Nephron progenitor cell (in vitro differentiated cells): ENCODE measurements at regions not wholly inside any gene's neighbourhood (a gene's known extent, or its start where the extent isn't known, plus 50 kb on each side); places are given as distances from the start of the nearest gene placed in this dataset.
A peak's percentile ranks its signal among the peaks of the same experiment; 100 is the strongest.

Experiments
- DNase-seq: peaks from one replicate; pipeline ENCODE4 v3.0.0; 2021
- H3K27ac Mint-ChIP-seq: 2 replicates; pipeline ENCODE4 v1.8.0; 2021; ENCODE audit warnings: mild to moderate bottlenecking, moderate library complexity, mixed read lengths
- H3K27me3 Mint-ChIP-seq: 2 replicates; pipeline ENCODE4 v1.8.0; 2021; ENCODE audit warnings: mild to moderate bottlenecking, low read depth, mixed read lengths; ENCODE audit not compliant: poor library complexity
- H3K36me3 Mint-ChIP-seq: 2 replicates; pipeline ENCODE4 v1.8.0; 2021; ENCODE audit warnings: low read depth, mixed read lengths
- H3K4me1 Mint-ChIP-seq: 2 replicates; pipeline ENCODE4 v1.8.0; 2021; ENCODE audit warnings: mixed read lengths
- H3K4me3 Mint-ChIP-seq: 2 replicates; pipeline ENCODE4 v1.8.0; 2021; ENCODE audit warnings: mild to moderate bottlenecking, moderate library complexity, mixed read lengths
- H3K9me3 Mint-ChIP-seq: 2 replicates; pipeline ENCODE4 v1.8.0; 2021; ENCODE audit warnings: mild to moderate bottlenecking, moderate library complexity, mixed read lengths
- TF ChIP-seq, protein P1 (sequence below): fragments of 200-600 bp; sonication (generic); IDR thresholded peaks from 2 replicates; pipeline ENCODE4 v1.5.0; 2021; ENCODE audit warnings: antibody characterized with exemption

DNA sequence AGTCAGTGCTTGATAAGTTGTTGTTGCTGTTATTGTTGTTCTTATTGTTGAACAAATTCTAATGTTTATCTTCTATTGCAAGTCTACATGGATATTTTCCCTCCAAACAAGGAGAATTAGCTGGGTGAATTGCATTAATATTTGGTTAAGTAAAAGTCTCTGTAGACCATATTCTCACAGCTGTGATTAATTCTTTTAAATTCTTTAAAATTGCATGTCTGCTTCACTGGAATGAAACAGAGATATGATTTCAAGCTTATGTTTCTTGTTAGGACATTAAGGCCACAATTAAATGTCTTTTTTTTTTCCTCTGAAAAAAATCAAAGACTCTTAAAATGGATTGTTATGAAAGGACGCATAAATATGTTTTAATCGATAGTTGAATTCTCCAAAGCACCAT is 153.4 kb downstream of the EBLN2 start:
- H3K9me3 Mint-ChIP-seq, result peaks cover 17% of the 10 kb centered on the region
- peaks cover 8% of the 10 kb centered on the region for H3K27me3 Mint-ChIP-seq
- H3K4me3 Mint-ChIP-seq, result no peak overlapping the region
- no peak for DNase-seq
- H3K4me1 Mint-ChIP-seq, result peaks cover 16% of the 10 kb centered on the region
- peaks cover 7% of the 10 kb centered on the region for H3K36me3 Mint-ChIP-seq
- TF ChIP-seq, protein P1, sequence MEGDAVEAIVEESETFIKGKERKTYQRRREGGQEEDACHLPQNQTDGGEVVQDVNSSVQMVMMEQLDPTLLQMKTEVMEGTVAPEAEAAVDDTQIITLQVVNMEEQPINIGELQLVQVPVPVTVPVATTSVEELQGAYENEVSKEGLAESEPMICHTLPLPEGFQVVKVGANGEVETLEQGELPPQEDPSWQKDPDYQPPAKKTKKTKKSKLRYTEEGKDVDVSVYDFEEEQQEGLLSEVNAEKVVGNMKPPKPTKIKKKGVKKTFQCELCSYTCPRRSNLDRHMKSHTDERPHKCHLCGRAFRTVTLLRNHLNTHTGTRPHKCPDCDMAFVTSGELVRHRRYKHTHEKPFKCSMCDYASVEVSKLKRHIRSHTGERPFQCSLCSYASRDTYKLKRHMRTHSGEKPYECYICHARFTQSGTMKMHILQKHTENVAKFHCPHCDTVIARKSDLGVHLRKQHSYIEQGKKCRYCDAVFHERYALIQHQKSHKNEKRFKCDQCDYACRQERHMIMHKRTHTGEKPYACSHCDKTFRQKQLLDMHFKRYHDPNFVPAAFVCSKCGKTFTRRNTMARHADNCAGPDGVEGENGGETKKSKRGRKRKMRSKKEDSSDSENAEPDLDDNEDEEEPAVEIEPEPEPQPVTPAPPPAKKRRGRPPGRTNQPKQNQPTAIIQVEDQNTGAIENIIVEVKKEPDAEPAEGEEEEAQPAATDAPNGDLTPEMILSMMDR, result no peak
- H3K27ac Mint-ChIP-seq, result no peak overlapping the region

DNA sequence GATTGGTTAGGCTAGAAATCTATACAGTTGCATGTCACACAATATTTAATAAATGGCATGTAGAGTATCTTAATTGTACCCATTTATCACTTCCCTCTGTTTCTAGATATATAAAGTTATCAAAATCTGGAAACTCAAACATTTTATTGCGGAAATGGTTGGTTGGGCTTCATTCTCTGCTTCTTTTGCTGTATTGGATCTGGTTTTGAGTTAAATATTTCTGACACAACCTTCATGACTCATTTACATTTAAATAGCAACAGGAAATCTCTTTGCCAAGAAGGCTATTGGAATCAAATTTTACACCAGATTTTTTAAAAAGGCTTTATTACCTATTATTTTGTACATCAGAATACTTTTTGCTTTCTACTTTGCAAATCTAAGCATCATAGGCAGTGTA is 153.8 kb downstream of the EBLN2 start:
- TF ChIP-seq, protein P1, result no peak
- no peak overlapping the region for H3K4me3 Mint-ChIP-seq
- no peak overlapping the region for H3K27ac Mint-ChIP-seq
- H3K36me3 Mint-ChIP-seq, result peaks cover 7% of the 10 kb centered on the region
- H3K4me1 Mint-ChIP-seq, result peaks cover 20% of the 10 kb centered on the region
- no peak for DNase-seq
- H3K9me3 Mint-ChIP-seq, result peaks cover 17% of the 10 kb centered on the region
- peaks cover 11% of the 10 kb centered on the region for H3K27me3 Mint-ChIP-seq

DNA sequence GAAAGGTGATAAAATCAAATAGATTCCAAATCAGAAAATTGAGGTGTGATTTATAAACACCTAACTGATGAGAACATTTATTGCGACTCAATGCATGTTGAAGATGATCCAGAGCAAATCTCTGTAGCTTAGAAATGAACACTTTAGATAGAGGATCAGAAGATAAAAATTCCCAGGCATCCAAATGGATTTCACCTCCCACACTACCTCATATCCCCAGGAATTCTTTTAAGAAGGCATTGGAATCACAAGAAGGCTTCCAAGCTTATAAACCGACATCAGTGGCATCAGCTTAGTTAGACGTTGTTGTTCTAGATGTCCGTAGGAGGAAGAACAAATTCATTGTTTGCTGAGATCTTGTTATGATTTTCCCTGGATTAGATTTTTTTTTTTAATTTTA is 154.4 kb downstream of the EBLN2 start:
- peaks cover 11% of the 10 kb centered on the region for H3K27me3 Mint-ChIP-seq
- no peak overlapping the region for H3K27ac Mint-ChIP-seq
- no peak overlapping the region for H3K4me3 Mint-ChIP-seq
- H3K4me1 Mint-ChIP-seq, result peaks cover 16% of the 10 kb centered on the region
- peaks cover 17% of the 10 kb centered on the region for H3K9me3 Mint-ChIP-seq
- peaks cover 7% of the 10 kb centered on the region for H3K36me3 Mint-ChIP-seq
- DNase-seq, result no peak
- TF ChIP-seq, protein P1, result no peak

DNA sequence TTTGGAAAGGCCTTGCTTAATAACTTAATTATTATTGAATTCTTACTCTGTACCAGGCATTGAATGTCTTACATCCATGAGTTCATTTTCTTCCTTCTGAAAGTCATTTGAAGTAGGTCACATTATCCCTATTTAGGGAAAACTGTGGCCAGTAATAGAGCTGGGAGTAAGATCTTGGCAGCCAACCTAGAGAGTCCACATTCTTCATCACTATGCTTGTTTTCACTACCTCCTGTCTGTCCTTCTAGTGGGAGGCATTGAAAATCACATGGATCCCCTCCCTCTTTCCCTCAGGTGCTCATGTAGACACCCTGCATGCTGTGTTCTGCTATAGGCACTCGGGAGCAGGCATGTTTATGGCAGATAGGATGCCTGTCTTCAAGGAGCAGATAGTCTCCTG is 154.9 kb downstream of the EBLN2 start:
- Mint-ChIP-seq H3K36me3 (peaks cover 7% of the 10 kb centered on the region), H3K27ac (no peak overlapping the region), H3K4me1 (peaks cover 12% of the 10 kb centered on the region), H3K9me3 (peaks cover 17% of the 10 kb centered on the region), H3K27me3 (peaks cover 11% of the 10 kb centered on the region), H3K4me3 (no peak overlapping the region)
- TF ChIP-seq, protein P1, result no peak
- no peak for DNase-seq

DNA sequence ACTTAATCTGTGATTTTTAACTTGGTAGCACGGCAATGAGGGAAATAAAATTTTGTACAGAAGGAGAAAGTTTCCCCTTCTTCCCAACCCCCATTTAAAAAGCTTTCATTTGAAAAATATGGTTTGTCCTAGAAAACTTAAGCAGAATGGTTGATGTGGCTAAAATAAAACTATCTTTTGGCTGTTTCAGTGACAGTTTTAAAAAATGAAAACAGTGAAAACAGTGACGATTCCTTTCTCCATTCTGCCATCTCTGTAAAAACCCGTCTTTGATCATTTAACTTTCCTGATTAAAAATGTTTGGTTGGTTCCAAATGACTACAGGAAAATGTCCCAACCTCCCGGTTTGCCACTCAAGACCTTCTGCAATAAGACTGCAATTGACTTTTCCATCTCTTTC is 160.7 kb downstream of the EBLN2 start:
- Mint-ChIP-seq H3K4me1 (peaks cover 45% of the 10 kb centered on the region), H3K9me3 (peaks cover 7% of the 10 kb centered on the region), H3K27ac (no peak overlapping the region), H3K4me3 (no peak overlapping the region), H3K36me3 (no peaks in the 10 kb centered on the region), H3K27me3 (peaks cover 11% of the 10 kb centered on the region)
- DNase-seq, result no peak
- TF ChIP-seq, protein P1, result no peak

DNA sequence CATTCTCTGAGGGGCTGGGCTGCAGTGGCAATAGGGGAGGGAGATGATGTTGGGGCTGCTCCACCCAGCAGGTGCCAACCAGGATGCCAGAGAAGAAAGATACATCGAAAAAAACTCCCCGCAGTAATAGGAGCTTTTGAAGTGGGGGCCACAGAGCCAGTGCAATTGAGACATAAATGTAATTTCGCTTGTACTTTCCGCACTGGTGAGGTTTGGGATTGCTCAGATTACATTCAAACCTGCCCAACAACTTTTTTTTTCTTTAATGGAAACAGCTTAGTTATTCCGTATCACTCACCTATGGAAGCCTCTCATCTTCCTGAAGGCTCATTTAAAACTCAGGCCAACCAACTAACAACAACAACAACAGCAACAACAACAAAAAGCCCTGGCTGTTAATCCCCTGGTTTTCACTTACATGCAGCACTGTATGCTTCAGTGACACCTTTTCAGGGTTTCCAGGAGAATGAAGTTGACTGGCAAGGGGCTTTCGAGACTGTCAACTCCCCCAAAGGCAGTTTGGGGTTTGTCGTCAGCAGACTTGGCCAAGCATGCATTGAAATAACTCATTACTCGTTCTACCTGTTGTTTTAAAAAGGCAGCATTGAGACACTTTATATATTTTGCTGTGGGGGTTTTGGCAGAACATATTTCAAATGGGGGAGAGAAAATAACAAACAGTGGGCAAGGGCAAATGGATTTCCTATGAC is 163.8 kb downstream of the EBLN2 start:
- H3K27ac Mint-ChIP-seq, result peak overlapping the region; percentile 92
- peaks cover 58% of the 10 kb centered on the region for H3K4me1 Mint-ChIP-seq
- H3K36me3 Mint-ChIP-seq, result no peaks in the 10 kb centered on the region
- DNase-seq, result no peak
- TF ChIP-seq, protein P1, result no peak
- H3K27me3 Mint-ChIP-seq, result no peaks in the 10 kb centered on the region
- peaks cover 7% of the 10 kb centered on the region for H3K9me3 Mint-ChIP-seq
- peak overlapping the region; percentile 44 for H3K4me3 Mint-ChIP-seq
